Activated CD4-positive, alpha-beta T cell treated with anti-CD3 and anti-CD28 coated beads, Interleukin-2, amount 10 ng/mL, durations not matched to agents 24 days and 14 days (primary cell): ENCODE measurements at regions not wholly inside any gene's neighbourhood (a gene's known extent, or its start where the extent isn't known, plus 50 kb on each side); places are given as distances from the start of the nearest gene placed in this dataset.

ENCODE experiments used
- DNase-seq: peaks from one replicate; pipeline ENCODE4 v3.0.0; 2022
- H3K27ac Mint-ChIP-seq: one replicate; pipeline ENCODE4 v1.8.0; 2022; ENCODE audit warnings: mild to moderate bottlenecking, mixed read lengths
- H3K27me3 Mint-ChIP-seq: one replicate; pipeline ENCODE4 v1.8.0; 2022; ENCODE audit warnings: mixed read lengths
- H3K36me3 Mint-ChIP-seq: one replicate; pipeline ENCODE4 v1.8.0; 2022; ENCODE audit warnings: low read depth, mild to moderate bottlenecking, mixed read lengths
- H3K4me1 Mint-ChIP-seq: one replicate; pipeline ENCODE4 v1.8.0; 2021; ENCODE audit warnings: mixed read lengths
- H3K4me3 Mint-ChIP-seq: one replicate; pipeline ENCODE4 v1.8.0; 2022; ENCODE audit warnings: mild to moderate bottlenecking, moderate library complexity, mixed read lengths
- H3K9me3 Mint-ChIP-seq: one replicate; pipeline ENCODE4 v1.8.0; 2021; ENCODE audit warnings: mixed read lengths
- intact Hi-C: fragments of 100-400 bp; cut with micrococcal nuclease; formaldehyde crosslinking; loops from one replicate; pipeline ENCODE4 v1.15.1; 2023

- Mint-ChIP-seq H3K4me1 (no peaks in the 10 kb centered on the region), H3K27ac (no peak overlapping the region), H3K36me3 (no peaks in the 10 kb centered on the region), H3K27me3 (no peaks in the 10 kb centered on the region), H3K9me3 (peaks cover 17% of the 10 kb centered on the region), H3K4me3 (no peak overlapping the region)
- DNase-seq: no peak
- intact Hi-C loops: no loop called here
Observed at GRCh38 chr12:17478908-17479673, 610.9 kb downstream of the RERGL start.

- Mint-ChIP-seq H3K27ac (no peak overlapping the region), H3K4me3 (no peak overlapping the region), H3K36me3 (no peaks in the 10 kb centered on the region), H3K9me3 (peaks cover 5% of the 10 kb centered on the region), H3K4me1 (no peaks in the 10 kb centered on the region), H3K27me3 (no peaks in the 10 kb centered on the region)
- intact Hi-C loops: no loop called here
- DNase-seq: no peak
Observed at GRCh38 chr12:17470460-17470859, 619.5 kb downstream of the RERGL start.

GRCh38 chr12:17459214-17459613 lies 630.8 kb downstream of the RERGL start:
- H3K4me3 Mint-ChIP-seq: no peak overlapping the region
- no peaks in the 10 kb centered on the region for H3K9me3 Mint-ChIP-seq
- H3K27ac Mint-ChIP-seq: no peak overlapping the region
- no peaks in the 10 kb centered on the region for H3K36me3 Mint-ChIP-seq
- no peak for DNase-seq
- no peaks in the 10 kb centered on the region for H3K27me3 Mint-ChIP-seq
- H3K4me1 Mint-ChIP-seq: no peaks in the 10 kb centered on the region
- intact Hi-C loops: no loop called here

- H3K27me3 Mint-ChIP-seq: no peaks in the 10 kb centered on the region
- no peak overlapping the region for H3K27ac Mint-ChIP-seq
- H3K4me1 Mint-ChIP-seq: no peaks in the 10 kb centered on the region
- intact Hi-C loops: no loop called here
- no peaks in the 10 kb centered on the region for H3K36me3 Mint-ChIP-seq
- no peaks in the 10 kb centered on the region for H3K9me3 Mint-ChIP-seq
- no peak for DNase-seq
- H3K4me3 Mint-ChIP-seq: no peak overlapping the region
Observed at GRCh38 chr12:17456486-17456885, 633.5 kb downstream of the RERGL start.

- H3K4me1 Mint-ChIP-seq: no peaks in the 10 kb centered on the region
- no peak for DNase-seq
- H3K27ac Mint-ChIP-seq: no peak overlapping the region
- intact Hi-C loops: no loop called here
- H3K4me3 Mint-ChIP-seq: no peak overlapping the region
- H3K27me3 Mint-ChIP-seq: no peaks in the 10 kb centered on the region
- no peaks in the 10 kb centered on the region for H3K36me3 Mint-ChIP-seq
- peaks cover 13% of the 10 kb centered on the region for H3K9me3 Mint-ChIP-seq
Observed at GRCh38 chr12:17438141-17438540, 651.9 kb downstream of the RERGL start.

- Mint-ChIP-seq H3K4me1 (no peaks in the 10 kb centered on the region), H3K27ac (no peak overlapping the region)
Observed at GRCh38 chr12:17416748-17417147, 673.2 kb downstream of the RERGL start.

GRCh38 chr12:17414596-17414995 lies 675.4 kb downstream of the RERGL start:
- intact Hi-C loops: no loop called here
- Mint-ChIP-seq H3K4me1 (no peaks in the 10 kb centered on the region), H3K4me3 (no peak overlapping the region), H3K27me3 (no peaks in the 10 kb centered on the region), H3K36me3 (no peaks in the 10 kb centered on the region), H3K9me3 (peaks cover 8% of the 10 kb centered on the region), H3K27ac (no peak overlapping the region)
- DNase-seq: no peak

More at GRCh38 chr12:17416748-17417147, 673.2 kb downstream of the RERGL start:
- Mint-ChIP-seq H3K4me3 (no peak overlapping the region), H3K36me3 (no peaks in the 10 kb centered on the region), H3K27me3 (no peaks in the 10 kb centered on the region), H3K9me3 (peaks cover 4% of the 10 kb centered on the region)
- intact Hi-C loops: no loop called here
- no peak for DNase-seq

GRCh38 chr12:17411662-17412061 lies 678.3 kb downstream of the RERGL start:
- Mint-ChIP-seq H3K36me3 (no peaks in the 10 kb centered on the region), H3K9me3 (peaks cover 9% of the 10 kb centered on the region), H3K4me3 (no peak overlapping the region), H3K27ac (no peak overlapping the region), H3K27me3 (no peaks in the 10 kb centered on the region), H3K4me1 (no peaks in the 10 kb centered on the region)
- intact Hi-C loops: no loop called here
- no peak for DNase-seq

GRCh38 chr12:17388679-17389078 lies 701.3 kb downstream of the RERGL start:
- DNase-seq: no peak
- intact Hi-C loops: no loop called here
- Mint-ChIP-seq H3K27me3 (no peaks in the 10 kb centered on the region), H3K4me1 (no peaks in the 10 kb centered on the region), H3K36me3 (no peaks in the 10 kb centered on the region), H3K9me3 (no peaks in the 10 kb centered on the region), H3K4me3 (no peak overlapping the region), H3K27ac (no peak overlapping the region)

- H3K4me3 Mint-ChIP-seq: no peak overlapping the region
- DNase-seq: no peak
- no peaks in the 10 kb centered on the region for H3K4me1 Mint-ChIP-seq
- H3K36me3 Mint-ChIP-seq: no peaks in the 10 kb centered on the region
- no peaks in the 10 kb centered on the region for H3K9me3 Mint-ChIP-seq
- intact Hi-C loops: no loop called here
- H3K27ac Mint-ChIP-seq: no peak overlapping the region
- H3K27me3 Mint-ChIP-seq: no peaks in the 10 kb centered on the region
Observed at GRCh38 chr12:17383321-17383720, 706.7 kb downstream of the RERGL start.

- intact Hi-C loops: no loop called here
- no peak overlapping the region for H3K4me3 Mint-ChIP-seq
- DNase-seq: no peak
- no peaks in the 10 kb centered on the region for H3K4me1 Mint-ChIP-seq
- no peaks in the 10 kb centered on the region for H3K27me3 Mint-ChIP-seq
- no peaks in the 10 kb centered on the region for H3K9me3 Mint-ChIP-seq
- H3K27ac Mint-ChIP-seq: no peak overlapping the region
- H3K36me3 Mint-ChIP-seq: no peaks in the 10 kb centered on the region
Observed at GRCh38 chr12:17381211-17381610, 708.8 kb downstream of the RERGL start.

- intact Hi-C loops: no loop called here
- Mint-ChIP-seq H3K9me3 (peaks cover under 1% of the 10 kb centered on the region), H3K4me1 (no peaks in the 10 kb centered on the region)
Observed at GRCh38 chr12:17372508-17372907, 717.5 kb downstream of the RERGL start.

GRCh38 chr12:17371491-17372215 lies 718.3 kb downstream of the RERGL start:
- H3K36me3 Mint-ChIP-seq: no peaks in the 10 kb centered on the region
- no peak for DNase-seq
- peaks cover 5% of the 10 kb centered on the region for H3K9me3 Mint-ChIP-seq
- H3K27ac Mint-ChIP-seq: no peak overlapping the region
- no peaks in the 10 kb centered on the region for H3K4me1 Mint-ChIP-seq
- intact Hi-C loops: no loop called here
- H3K27me3 Mint-ChIP-seq: no peaks in the 10 kb centered on the region
- no peak overlapping the region for H3K4me3 Mint-ChIP-seq

More at GRCh38 chr12:17372508-17372907, 717.5 kb downstream of the RERGL start:
- Mint-ChIP-seq H3K27me3 (no peaks in the 10 kb centered on the region), H3K36me3 (no peaks in the 10 kb centered on the region), H3K4me3 (no peak overlapping the region), H3K27ac (no peak overlapping the region)
- DNase-seq: no peak

GRCh38 chr12:17370621-17371020 lies 719.4 kb downstream of the RERGL start:
- Mint-ChIP-seq H3K4me1 (no peaks in the 10 kb centered on the region), H3K27me3 (no peaks in the 10 kb centered on the region), H3K9me3 (peaks cover 5% of the 10 kb centered on the region), H3K4me3 (no peak overlapping the region), H3K27ac (no peak overlapping the region), H3K36me3 (no peaks in the 10 kb centered on the region)
- intact Hi-C loops: no loop called here
- DNase-seq: no peak
